ENCODE measurements at regions not wholly inside any gene's neighbourhood (a gene's known extent, or its start where the extent isn't known, plus 50 kb on each side); places are given as distances from the start of the nearest gene placed in this dataset.
"Not testable (repeated sequence)": the region's sequence is repeated elsewhere in the genome, so short reads cannot be mapped to it uniquely, and the experiment has no call there.

DNA sequence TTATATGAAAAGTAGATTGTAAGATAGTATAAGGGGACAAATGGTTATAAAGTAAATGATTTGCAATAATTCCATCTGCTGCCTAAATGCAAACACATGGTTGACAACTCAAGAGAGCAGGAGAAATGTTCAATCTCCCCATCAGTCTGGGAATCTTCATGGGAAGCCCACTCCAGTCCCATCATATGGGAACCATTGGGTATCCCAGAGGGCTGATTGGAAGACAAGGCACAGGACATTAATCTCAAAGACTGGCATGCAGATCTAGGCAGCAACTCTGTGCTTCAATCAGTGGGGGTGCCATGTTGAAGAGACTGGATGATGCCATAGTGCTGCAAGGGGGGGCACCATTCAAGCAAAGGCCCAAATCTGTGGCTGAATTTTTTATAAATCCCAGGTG lies 193.1 kb upstream of the PDE4D start:
- Mint-ChIP-seq H3K27me3 (ENCODE audit: low read depth) (no peaks in the 10 kb centered on the region), H3K27ac (no peak overlapping the region), H3K4me3 (no peak overlapping the region), H3K4me1 (ENCODE audit: low read depth) (no peaks in the 10 kb centered on the region), H3K36me3 (ENCODE audit: low read depth) (no peaks in the 10 kb centered on the region), H3K9me3 (ENCODE audit: insufficient read depth) (peaks cover 14% of the 10 kb centered on the region)
- no peak for DNase-seq
- ChIA-PET POLR2A (no interaction called here), CTCF (no interaction called here)
- no peak for ATAC-seq

DNA sequence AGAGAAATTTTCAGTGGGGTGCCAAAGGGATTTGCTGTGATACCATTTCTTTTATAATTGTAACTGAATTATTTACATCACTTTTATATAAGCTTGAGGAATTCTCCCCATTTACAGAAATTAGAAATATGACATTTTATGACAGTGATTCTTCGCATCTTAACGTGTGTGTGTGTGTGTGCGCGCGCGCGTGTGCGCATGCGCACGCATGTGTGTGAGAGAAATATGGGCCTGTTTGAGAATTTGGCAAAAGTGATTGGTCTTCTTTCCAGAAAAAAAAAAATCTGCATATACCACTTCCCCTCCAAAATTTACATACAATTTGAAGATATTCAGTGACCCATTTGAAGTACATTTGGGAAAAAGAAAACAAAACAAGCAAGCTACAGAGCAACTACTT lies 190.7 kb upstream of the PDE4D start:
- no peak overlapping the region for H3K4me3 Mint-ChIP-seq
- POLR2A ChIA-PET: no interaction called here
- no peaks in the 10 kb centered on the region for H3K27me3 Mint-ChIP-seq (ENCODE audit: low read depth)
- peaks cover 14% of the 10 kb centered on the region for H3K9me3 Mint-ChIP-seq (ENCODE audit: insufficient read depth)
- CTCF ChIA-PET: interaction anchor here (1.0 kb wide), 1 partner anchor 17 kb away, joined by 3 read pairs; no protein-coding TSS in a partner anchor
- DNase-seq: no peak
- H3K4me1 Mint-ChIP-seq (ENCODE audit: low read depth): no peaks in the 10 kb centered on the region
- H3K36me3 Mint-ChIP-seq (ENCODE audit: low read depth): no peaks in the 10 kb centered on the region
- no peak overlapping the region for H3K27ac Mint-ChIP-seq
- no peak for ATAC-seq

GRCh38 chr5:60077292-60077691 lies 183.8 kb upstream of the PDE4D start:
- Mint-ChIP-seq H3K27me3 (ENCODE audit: low read depth) (no peaks in the 10 kb centered on the region), H3K9me3 (ENCODE audit: insufficient read depth) (peaks cover 20% of the 10 kb centered on the region), H3K4me3 (no peak overlapping the region), H3K36me3 (ENCODE audit: low read depth) (no peaks in the 10 kb centered on the region), H3K27ac (no peak overlapping the region), H3K4me1 (ENCODE audit: low read depth) (no peaks in the 10 kb centered on the region)
- no peak for DNase-seq
- ATAC-seq: no peak
- CTCF ChIA-PET: no interaction called here
- POLR2A ChIA-PET: interaction anchor here (0.5 kb wide), 1 partner anchor 12 kb away, joined by 3 read pairs; no protein-coding TSS in a partner anchor

GRCh38 chr5:60076746-60077145 lies 183.2 kb upstream of the PDE4D start:
- Mint-ChIP-seq H3K36me3 (ENCODE audit: low read depth) (no peaks in the 10 kb centered on the region), H3K27me3 (ENCODE audit: low read depth) (no peaks in the 10 kb centered on the region), H3K27ac (no peak overlapping the region), H3K4me3 (no peak overlapping the region), H3K4me1 (ENCODE audit: low read depth) (no peaks in the 10 kb centered on the region), H3K9me3 (ENCODE audit: insufficient read depth) (peaks cover 20% of the 10 kb centered on the region)
- no peak for DNase-seq
- ChIA-PET POLR2A (no interaction called here), CTCF (no interaction called here)
- ATAC-seq: no peak

GRCh38 chr5:60066502-60066901 lies 173.0 kb upstream of the PDE4D start:
- DNase-seq: no peak
- peaks cover 13% of the 10 kb centered on the region for H3K9me3 Mint-ChIP-seq (ENCODE audit: insufficient read depth)
- ChIA-PET POLR2A (no interaction called here), CTCF (interaction anchor here (0.8 kb wide), 1 partner anchor 17 kb away, joined by 3 read pairs; no protein-coding TSS in a partner anchor)
- H3K27me3 Mint-ChIP-seq (ENCODE audit: low read depth): no peaks in the 10 kb centered on the region
- no peak overlapping the region for H3K27ac Mint-ChIP-seq
- no peaks in the 10 kb centered on the region for H3K4me1 Mint-ChIP-seq (ENCODE audit: low read depth)
- no peak for ATAC-seq
- no peak overlapping the region for H3K4me3 Mint-ChIP-seq
- no peaks in the 10 kb centered on the region for H3K36me3 Mint-ChIP-seq (ENCODE audit: low read depth)

DNA sequence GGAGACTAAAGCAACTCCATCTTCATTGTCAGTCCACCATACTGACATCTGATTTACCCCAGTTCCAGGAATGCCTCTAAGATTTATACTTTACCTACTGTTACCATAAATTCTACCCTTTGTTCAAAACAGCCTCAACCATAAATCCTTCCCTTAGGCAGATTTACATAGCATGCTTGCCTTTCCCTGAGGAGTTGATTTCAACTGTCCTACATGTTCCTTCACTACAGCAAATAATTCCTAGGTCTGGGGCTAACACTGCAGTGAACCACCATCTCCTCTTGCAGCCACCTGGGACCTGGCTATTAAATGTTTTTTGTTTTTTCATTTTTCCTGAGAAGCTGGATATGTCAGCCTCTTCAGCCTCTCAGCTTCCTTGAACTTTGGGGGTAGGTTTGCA lies 166.9 kb upstream of the PDE4D start:
- ChIA-PET CTCF (no interaction called here), POLR2A (no interaction called here)
- H3K4me1 Mint-ChIP-seq (ENCODE audit: low read depth): no peaks in the 10 kb centered on the region
- H3K27ac Mint-ChIP-seq: no peak overlapping the region
- H3K36me3 Mint-ChIP-seq (ENCODE audit: low read depth): no peaks in the 10 kb centered on the region
- ATAC-seq (no peak), DNase-seq (no peak)
- H3K9me3 Mint-ChIP-seq (ENCODE audit: insufficient read depth): peaks cover 8% of the 10 kb centered on the region
- no peaks in the 10 kb centered on the region for H3K27me3 Mint-ChIP-seq (ENCODE audit: low read depth)
- H3K4me3 Mint-ChIP-seq: no peak overlapping the region

- Mint-ChIP-seq H3K27ac (no peak overlapping the region), H3K9me3 (ENCODE audit: insufficient read depth) (no peaks in the 10 kb centered on the region), H3K4me3 (no peak overlapping the region), H3K36me3 (ENCODE audit: low read depth) (no peaks in the 10 kb centered on the region), H3K4me1 (ENCODE audit: low read depth) (no peaks in the 10 kb centered on the region), H3K27me3 (ENCODE audit: low read depth) (no peaks in the 10 kb centered on the region)
- ChIA-PET POLR2A (no interaction called here), CTCF (no interaction called here)
- DNase-seq: no peak
- no peak for ATAC-seq
Measured at GRCh38 chr5:60056191-60056590, 162.7 kb upstream of the PDE4D start.

DNA sequence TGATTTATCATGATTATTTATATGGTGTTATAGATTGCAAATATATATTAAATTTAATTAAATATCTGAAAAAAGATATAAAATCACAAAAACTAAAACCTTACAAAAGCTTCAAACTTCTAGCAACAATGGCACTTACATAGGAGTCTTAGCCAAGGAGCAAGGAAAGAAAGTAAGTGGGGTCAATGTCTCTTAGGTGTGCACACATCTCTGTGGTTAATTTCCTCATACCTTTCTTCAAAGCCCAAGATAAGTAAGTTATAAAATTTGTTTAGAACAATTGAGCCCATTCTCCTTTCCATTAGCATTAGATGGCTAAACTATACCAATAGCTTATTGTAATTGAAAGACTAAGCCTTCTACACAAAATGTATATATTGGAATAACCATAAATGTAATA lies 161.6 kb upstream of the PDE4D start:
- ChIA-PET POLR2A (no interaction called here), CTCF (no interaction called here)
- no peak for DNase-seq
- Mint-ChIP-seq H3K4me3 (no peak overlapping the region), H3K36me3 (ENCODE audit: low read depth) (peaks cover 1% of the 10 kb centered on the region), H3K4me1 (ENCODE audit: low read depth) (no peaks in the 10 kb centered on the region), H3K9me3 (ENCODE audit: insufficient read depth) (no peaks in the 10 kb centered on the region), H3K27ac (no peak overlapping the region), H3K27me3 (ENCODE audit: low read depth) (no peaks in the 10 kb centered on the region)
- ATAC-seq: no peak

DNA sequence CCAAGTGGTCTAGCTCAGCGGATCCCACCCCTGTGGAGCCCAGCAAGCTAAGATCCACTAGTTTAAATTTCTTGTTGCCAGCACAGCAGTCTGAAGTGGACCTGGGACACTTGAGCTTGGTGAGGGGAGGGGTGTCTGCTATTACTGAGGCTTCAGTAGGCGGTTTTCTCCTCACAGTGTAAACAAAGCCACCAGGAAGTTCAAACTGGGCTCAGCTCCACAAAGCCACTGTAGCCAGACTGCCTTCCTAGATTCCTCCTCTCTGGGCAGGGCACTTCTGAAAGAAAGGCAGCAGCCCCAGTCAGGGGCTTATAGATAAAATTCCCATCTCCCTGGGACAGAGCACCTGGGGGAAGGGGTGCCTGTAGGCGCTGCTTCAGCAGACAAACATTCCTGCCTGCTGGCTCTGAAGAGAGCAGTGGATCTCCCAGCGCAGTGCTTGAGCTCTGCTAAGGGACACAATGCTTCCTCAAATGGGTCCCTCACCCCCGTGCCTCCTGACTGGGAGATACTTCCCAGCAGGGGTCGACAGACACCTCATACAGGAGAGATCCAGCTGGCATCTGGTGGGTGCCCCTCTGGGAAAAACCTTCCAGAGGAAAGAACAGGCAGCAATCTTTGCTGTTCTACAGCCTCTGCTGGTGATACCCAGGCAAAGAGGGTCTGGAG lies 148.6 kb upstream of the PDE4D start:
- H3K9me3 Mint-ChIP-seq (ENCODE audit: insufficient read depth); POLR2A ChIA-PET: not testable (repeated sequence)

GRCh38 chr5:60041508-60041907 lies 148.0 kb upstream of the PDE4D start:
- DNase-seq; POLR2A ChIA-PET; CTCF ChIA-PET; ATAC-seq; H3K27ac Mint-ChIP-seq; H3K9me3 Mint-ChIP-seq (ENCODE audit: insufficient read depth); H3K4me1 Mint-ChIP-seq (ENCODE audit: low read depth); H3K27me3 Mint-ChIP-seq (ENCODE audit: low read depth); H3K4me3 Mint-ChIP-seq; H3K36me3 Mint-ChIP-seq (ENCODE audit: low read depth): not testable (repeated sequence)

More for the DNA sequence above, 148.6 kb upstream of the PDE4D start:
- H3K4me1 Mint-ChIP-seq (ENCODE audit: low read depth); ATAC-seq; H3K36me3 Mint-ChIP-seq (ENCODE audit: low read depth); H3K27ac Mint-ChIP-seq; H3K4me3 Mint-ChIP-seq; CTCF ChIA-PET; H3K27me3 Mint-ChIP-seq (ENCODE audit: low read depth); DNase-seq: not testable (repeated sequence)

DNA sequence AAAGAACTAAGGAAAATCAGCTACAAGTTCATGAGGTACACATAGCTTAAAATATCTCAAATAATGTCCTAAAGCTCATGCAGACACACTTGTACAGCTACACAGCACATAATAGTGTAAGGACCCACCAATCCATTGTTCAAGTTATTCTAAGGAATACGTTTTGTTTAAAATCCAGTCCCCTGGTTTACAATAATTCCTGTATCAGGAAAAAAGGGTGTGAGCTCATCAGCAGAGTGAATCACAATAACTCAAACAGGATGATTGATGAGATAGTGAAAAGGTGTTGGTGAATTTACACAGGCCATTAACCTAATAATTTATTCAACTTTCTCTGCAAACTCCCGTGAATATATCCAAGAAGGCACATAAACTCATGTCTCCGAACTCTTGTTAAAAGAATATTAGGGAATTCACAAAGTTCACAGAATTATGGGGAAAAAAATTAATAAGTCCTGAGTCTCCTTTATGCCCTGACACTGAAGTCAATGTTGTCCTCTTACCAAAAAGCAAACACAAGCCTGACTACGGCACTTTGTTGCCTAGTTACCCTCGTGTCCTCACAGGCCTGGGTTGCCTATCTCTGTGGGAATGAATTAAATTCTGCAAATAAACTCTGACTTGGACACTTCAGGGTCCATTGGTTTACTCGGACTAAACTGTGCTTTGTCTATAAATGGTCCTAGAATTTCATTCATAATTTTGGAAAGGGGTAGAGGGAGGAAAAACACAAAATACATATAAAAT lies 142.8 kb upstream of the PDE4D start:
- ChIA-PET CTCF (no interaction called here), POLR2A (no interaction called here)
- Mint-ChIP-seq H3K27ac (no peak overlapping the region), H3K27me3 (ENCODE audit: low read depth) (no peaks in the 10 kb centered on the region), H3K4me3 (no peak overlapping the region), H3K9me3 (ENCODE audit: insufficient read depth) (no peaks in the 10 kb centered on the region), H3K4me1 (ENCODE audit: low read depth) (no peaks in the 10 kb centered on the region), H3K36me3 (ENCODE audit: low read depth) (no peaks in the 10 kb centered on the region)
- no peak for DNase-seq
- no peak for ATAC-seq

DNA sequence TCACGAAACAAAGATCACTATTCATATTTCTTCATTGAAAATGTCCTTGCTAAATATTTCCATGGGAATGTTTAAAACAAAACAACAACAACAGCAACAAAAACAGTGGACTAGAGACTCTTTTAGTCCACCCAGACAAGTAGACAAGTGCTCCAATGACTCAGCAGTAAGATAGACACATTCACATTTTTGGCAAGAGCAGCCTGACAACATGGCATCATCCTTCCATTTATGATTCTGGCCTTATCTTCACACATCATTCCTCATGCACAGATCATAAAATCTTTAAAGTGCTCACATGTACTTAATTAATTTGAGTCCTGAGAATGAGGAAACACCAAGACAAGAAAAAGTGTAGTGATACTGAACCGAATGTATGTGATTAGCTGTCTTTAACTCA lies 132.6 kb upstream of the PDE4D start:
- ChIA-PET CTCF (no interaction called here), POLR2A (no interaction called here)
- Mint-ChIP-seq H3K4me3 (no peak overlapping the region), H3K36me3 (ENCODE audit: low read depth) (no peaks in the 10 kb centered on the region), H3K27ac (no peak overlapping the region), H3K27me3 (ENCODE audit: low read depth) (no peaks in the 10 kb centered on the region), H3K4me1 (ENCODE audit: low read depth) (no peaks in the 10 kb centered on the region), H3K9me3 (ENCODE audit: insufficient read depth) (no peaks in the 10 kb centered on the region)
- ATAC-seq (no peak), DNase-seq (no peak)

DNA sequence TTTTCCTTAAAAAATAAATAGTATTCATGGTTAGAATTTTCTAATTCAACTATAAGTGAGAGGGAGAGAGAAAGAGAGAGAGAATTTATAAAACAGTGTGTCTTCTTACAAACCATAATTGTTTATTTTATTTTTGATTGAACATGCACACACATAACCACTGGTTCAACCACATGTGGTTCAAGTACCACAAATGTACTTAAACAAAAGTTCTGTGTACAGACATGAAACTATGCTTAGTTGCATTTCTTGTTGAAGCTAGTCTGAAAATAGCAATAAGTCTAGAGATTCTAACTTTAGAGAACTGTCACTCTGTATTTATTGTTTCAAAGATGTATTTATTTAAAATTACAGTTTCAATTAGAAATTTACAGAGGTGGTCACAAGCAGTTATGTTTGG lies 130.6 kb upstream of the PDE4D start:
- H3K27me3 Mint-ChIP-seq (ENCODE audit: low read depth): no peaks in the 10 kb centered on the region
- CTCF ChIA-PET: no interaction called here
- DNase-seq (no peak), ATAC-seq (no peak)
- no peaks in the 10 kb centered on the region for H3K4me1 Mint-ChIP-seq (ENCODE audit: low read depth)
- no peaks in the 10 kb centered on the region for H3K36me3 Mint-ChIP-seq (ENCODE audit: low read depth)
- H3K9me3 Mint-ChIP-seq (ENCODE audit: insufficient read depth): no peaks in the 10 kb centered on the region
- H3K27ac Mint-ChIP-seq: no peak overlapping the region
- no peak overlapping the region for H3K4me3 Mint-ChIP-seq
- POLR2A ChIA-PET: no interaction called here
